ENCODE measurements at regions not wholly inside any gene's neighbourhood (a gene's known extent, or its start where the extent isn't known, plus 50 kb on each side); places are given as distances from the start of the nearest gene placed in this dataset.

- DNase-seq, result no peak
Observed at GRCh38 chr4:145345401-145345800, 136.3 kb upstream of the SMAD1 start.

DNA sequence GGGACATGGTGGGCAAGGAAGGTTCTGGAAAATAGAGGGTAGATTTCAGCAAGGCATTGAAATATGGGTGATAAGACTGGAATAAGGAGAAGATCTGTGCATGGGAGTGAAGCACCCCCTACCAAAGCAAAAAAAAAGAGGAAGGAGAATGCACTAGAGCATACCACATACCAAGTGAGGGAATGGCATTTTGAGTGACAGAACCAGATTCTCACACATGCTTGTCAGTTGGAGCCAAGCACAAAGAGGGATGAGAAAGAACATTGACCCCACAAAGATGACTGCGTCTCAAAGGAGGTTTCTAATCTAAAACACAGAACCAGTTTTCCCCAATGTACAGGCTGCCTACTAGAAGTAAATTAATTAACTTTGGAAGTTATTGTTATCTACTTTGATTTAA, 140.3 kb upstream of the SMAD1 start:
- no peak for DNase-seq

GRCh38 chr4:145340071-145340675, 141.5 kb upstream of the SMAD1 start:
- DNase-seq, result no peak

DNA sequence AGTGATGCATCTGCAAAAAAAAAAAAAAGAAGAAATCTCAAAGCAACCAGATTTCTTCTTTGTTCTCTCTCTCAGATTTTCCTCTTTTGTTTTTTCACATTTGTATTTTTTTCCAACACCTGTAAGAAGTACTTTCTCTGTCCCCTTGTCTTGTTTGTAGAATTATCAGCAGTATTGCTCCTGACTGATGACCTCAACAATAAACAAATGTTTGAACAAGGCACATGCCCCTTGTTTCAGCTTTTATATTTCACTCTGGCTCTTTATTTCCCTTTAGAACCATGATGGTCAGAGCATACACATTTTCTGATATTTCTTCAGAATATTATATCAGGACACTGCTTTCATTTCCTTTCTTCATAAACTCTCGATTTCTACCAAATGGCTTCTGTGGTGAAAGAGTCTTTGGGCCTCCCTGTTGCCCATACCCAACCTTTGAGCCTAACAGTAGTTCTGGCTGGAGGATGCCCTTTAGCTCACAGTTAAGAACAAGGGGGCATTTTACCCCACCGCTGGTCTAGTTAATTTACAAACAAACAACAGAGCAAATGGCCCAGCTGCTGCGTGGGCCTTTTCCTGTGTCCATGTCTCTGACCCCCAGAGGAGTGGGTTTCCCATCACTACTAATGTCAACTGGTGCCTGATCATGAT, 142.5 kb upstream of the SMAD1 start:
- no peak for DNase-seq

GRCh38 chr4:145338568-145338967, 143.1 kb upstream of the SMAD1 start:
- no peak for DNase-seq

DNA sequence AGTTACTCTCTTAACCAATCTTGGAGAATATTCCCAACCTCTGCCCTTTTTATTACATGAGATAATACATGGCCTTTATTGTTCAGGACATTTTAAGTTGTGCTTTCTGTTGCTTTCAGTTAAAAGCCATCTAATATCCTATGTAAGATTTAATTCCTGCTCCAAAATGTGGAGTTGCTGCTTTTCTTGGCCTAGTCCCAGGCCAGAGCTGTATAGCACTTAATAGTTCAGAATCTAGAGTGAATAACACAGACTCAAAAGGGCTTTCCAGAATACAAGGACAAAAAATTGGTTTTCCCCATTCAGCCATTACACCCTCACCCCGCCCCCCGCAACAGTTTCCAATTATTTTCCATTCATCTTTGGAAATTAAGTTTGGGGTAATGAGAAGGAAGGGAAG, 144.3 kb upstream of the SMAD1 start:
- no peak for DNase-seq

DNA sequence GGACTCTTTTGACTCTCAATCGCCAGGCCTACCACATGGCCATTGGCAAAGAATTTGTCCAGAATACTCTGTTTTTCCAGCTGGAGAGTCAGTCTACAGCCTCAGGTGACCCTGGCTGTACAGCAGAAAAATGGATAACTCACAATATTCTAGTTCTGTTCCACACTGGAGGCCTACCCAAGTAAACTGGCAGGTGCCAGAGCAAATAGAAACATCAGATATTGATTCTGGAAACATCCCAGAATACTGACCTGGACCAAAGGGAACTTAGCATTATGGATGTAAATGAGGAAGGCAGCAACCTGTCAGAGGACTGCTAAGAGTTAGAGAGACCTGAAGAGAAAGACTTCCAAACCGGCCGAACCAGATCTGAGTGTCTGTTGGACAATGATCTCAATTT, 147.9 kb upstream of the SMAD1 start:
- no peak for DNase-seq

DNA sequence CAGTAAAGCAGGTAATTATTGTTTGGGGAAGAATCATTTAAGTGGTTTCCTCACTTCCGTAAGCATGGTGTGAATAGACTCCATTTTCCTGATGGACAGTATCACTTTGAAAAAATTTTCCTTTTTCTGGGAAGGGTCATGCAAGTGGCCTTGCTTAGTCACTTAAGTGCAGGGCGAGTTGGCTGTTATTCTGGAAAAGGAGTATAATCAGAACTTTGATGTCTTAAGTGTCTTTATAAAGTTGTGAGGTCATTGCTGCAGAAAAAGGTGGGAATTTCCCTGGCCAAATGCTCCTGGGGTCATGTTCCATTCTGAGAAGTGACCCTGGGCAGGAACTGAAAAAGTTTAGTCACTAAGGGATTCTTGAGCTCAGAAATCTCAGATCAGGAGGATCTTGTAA, 146.1 kb upstream of the OTUD4 start:
- no peak for DNase-seq

GRCh38 chr4:145324161-145324560, 143.8 kb upstream of the OTUD4 start:
- no peak for DNase-seq

DNA sequence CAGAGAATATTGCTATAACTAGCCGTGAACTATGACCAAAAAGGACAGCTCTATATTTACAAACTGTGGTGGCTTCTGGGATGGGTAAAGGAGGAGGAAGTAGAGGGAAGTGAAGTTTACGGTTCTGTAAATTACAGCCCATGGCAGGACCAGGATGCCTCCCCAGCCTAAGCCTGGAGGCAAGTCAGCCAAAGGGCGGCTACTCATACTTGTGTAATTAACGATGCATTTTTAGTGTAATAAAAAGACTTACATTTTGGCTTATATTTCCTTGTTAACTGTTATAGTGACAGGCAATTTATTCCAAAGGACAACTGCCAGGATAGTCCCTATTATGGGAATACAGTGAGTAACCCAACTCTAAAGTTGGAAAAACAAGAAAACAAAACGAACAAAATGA, 139.9 kb upstream of the OTUD4 start:
- DNase-seq, result no peak

DNA sequence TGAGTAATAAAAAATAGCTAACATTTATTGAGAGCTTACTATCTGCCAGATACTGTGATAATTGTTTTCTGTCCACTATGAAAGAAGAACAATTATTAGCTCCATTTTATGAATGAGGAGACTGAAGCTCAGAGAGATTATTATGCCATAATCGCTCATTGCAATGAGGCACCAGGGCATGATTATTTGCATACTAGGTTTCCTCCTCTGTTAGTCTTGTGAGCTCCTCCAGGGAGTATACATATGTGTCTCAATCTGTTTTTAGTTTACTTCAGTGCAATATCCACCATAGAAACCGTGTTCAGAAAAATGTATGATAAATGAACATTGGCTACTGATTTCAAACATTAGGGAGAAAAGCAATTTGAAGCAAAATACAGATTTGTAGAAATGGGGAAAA, 139.4 kb upstream of the OTUD4 start:
- DNase-seq, result no peak

- no peak for DNase-seq
Observed at GRCh38 chr4:145316897-145317574, 136.6 kb upstream of the OTUD4 start.

GRCh38 chr4:145315811-145316225, 135.4 kb upstream of the OTUD4 start:
- no peak for DNase-seq

DNA sequence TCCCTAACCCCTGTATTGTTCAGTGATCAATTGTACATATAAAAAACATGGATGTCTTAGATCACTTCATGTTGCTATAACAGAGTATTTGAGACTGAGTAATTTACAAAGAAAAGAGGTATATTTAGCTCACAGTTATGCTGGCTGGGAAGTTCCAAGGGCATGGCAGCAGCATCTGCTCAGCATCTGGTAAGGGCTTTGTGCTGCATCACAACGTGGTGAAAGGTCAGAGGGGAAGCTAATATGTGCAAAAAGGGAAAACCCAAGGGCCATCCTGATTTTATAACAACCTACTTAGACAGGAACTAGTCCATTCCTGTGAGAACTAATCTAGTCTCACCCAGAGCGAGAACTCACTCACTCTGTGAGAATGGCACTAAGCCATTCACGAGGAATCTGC, 128.2 kb upstream of the OTUD4 start:
- DNase-seq, result no peak

DNA sequence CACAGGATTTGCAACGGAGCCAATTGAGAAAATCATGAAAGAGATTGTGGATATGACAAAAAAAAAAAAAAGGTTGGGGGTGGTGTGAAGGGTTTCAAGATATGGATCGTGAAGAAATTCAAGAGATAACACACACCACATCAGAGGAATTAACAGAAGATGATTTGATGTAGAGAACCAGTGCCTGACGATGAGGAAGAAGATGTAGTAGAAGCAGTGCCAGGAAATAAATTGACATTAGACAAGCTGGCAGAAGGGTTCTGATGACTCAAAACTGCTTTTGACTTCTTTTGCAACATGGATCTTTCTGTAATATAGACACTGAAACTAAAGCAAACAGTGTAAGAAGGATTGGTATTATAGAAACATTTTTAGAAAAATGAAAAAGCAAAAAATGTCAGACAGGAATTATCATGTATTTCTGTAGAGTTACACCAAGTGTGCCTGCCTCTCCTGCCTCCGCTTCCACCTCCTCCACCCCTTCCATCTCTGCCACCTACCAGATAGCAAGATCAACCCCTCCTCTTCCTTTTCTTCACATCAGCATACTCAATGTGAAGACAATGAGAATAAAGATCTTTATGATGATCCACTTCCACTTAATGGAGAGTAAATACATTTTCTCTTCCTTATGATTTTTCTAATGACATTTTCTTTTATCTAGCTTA, 127.5 kb upstream of the OTUD4 start:
- no peak for DNase-seq

DNA sequence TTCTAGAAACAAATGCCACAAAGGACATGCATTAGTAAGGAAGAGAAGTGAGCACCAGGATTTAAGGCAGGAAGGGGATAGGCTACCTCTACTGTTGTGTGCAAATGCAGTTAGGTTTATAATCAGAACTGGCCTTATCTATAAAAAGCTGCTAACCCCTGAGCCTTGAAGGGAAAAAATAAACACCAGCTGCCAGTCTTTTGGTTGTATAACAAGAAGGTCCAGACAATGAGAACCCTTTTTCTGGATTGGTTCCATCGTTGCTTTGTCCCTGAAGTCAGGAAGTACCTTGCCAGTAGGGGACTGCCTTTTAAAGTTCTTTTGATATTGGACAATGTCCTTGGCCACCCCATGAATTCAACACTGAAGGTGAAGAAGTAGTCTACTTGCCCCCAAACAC, 126.7 kb upstream of the OTUD4 start:
- no peak for DNase-seq

- no peak for DNase-seq
Observed at GRCh38 chr4:145302725-145303124, 122.3 kb upstream of the OTUD4 start.

DNA sequence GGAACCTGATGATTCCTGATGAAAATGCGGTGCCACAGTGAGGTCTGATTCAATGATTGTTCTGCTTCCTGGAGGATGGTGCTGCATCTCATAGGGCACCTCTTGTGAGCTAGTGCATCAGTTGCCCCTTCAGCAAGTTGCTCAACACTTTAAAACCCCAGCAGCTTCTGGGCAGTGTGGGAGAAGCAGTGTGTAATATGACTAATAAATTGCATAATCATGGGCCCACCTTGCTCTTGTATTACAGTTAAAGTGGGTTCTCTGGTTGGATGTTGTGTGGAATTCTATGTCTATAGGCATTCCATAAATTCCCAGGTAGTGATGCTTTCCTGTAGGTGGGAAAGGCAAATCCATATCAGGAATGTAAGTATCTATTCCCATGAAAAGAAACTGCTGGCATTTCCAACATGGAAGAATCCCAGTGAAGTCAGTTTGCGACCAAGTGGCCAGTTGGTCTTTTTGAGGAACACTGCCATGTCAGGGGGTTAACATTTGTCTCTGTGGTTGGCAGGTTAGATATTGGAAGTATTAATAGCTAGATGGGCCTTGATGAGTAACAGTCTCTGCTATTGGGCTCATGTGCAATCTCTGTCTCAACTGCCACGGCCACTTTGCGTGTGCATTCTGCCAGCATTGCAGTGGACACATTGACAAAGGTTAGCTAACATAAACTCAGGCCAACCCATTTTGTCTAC, 121.1 kb upstream of the OTUD4 start:
- DNase-seq, result no peak

- DNase-seq, result peak; percentile 13
Observed at GRCh38 chr4:145299380-145300076, 119.1 kb upstream of the OTUD4 start.

- DNase-seq, result no peak
Observed at GRCh38 chr4:145298885-145299284, 118.5 kb upstream of the OTUD4 start.

DNA sequence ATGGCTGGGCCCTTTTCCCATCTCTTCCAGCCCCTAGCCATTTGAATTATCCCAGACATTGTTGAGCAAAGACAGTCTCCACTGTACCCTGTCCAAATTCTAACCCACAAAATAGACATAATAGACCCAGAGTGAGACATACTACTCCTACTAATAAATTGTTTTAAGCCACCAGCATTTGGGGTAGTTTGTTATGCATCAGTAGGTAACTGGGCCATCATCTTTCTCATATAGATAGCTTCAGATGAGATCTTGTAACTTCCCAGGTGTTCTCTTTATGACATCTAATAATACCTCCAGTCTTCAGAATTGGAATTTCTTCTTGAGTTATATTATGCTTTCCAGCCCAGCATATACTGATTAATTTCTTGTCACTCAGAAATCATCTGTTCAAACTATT, 117.2 kb upstream of the OTUD4 start:
- DNase-seq, result no peak

- no peak for DNase-seq
Observed at GRCh38 chr4:145295547-145295946, 115.2 kb upstream of the OTUD4 start.

DNA sequence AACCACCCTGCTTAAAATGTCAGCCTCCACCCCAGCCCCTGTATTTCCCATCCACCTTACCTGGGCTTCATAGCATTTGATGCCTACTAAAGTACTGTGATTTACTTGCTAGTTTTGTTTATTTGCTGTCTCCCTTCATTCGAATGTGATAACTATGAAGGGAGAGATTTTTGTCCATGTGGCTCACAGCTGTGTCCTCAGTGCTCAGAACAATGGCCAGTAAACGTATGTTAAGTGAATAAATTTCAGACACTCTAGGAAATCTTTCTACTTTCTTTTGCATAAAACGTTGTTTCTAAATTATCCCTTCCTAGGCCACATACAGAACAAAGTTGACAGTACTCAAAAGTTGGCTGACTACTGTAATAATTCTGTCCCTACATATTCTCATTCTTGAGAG, 114.7 kb upstream of the OTUD4 start:
- no peak for DNase-seq

All from activated CD4-positive, alpha-beta T cell treated with anti-CD3 and anti-CD28 coated beads for 1 hour (primary cell).